H1 (cell line): ENCODE measurements at regions not wholly inside any gene's neighbourhood (a gene's known extent, or its start where the extent isn't known, plus 50 kb on each side); places are given as distances from the start of the nearest gene placed in this dataset.

Experiments used
- CTCF ChIA-PET: fragments of 300-600 bp; sonication (Branson Sonifier 250); formaldehyde crosslinking; loops from one replicate; lab custom pipeline; 2021; ENCODE audit not compliant: partially characterized antibody; lab: Charles Lee
- POLR2A ChIA-PET: fragments of 300-600 bp; sonication (Branson Sonifier 250); formaldehyde crosslinking; loops from one replicate; lab custom pipeline; 2021; ENCODE audit warnings: inconsistent platforms; ENCODE audit not compliant: partially characterized antibody; lab: Charles Lee
- DNase-seq, 2 experiments: peaks; one replicate each; pipeline versions ENCODE4 v3.0.0 to v3.0.0-alpha.2; 2010 to 2022; ENCODE audit warnings: low spot score in 2 of 2, low read depth in 1 of 2, mixed read lengths in 1 of 2
- FAIRE-seq: peaks from 2 replicates; lab custom pipeline; 2011; peaks lifted over from hg19 to GRCh38; lab: Jason Lieb, UNC
- H2AFZ ChIP-seq: 2 replicates; pipeline ENCODE4 v1.8.1; 2012; ENCODE audit warnings: low read length, inconsistent platforms
- H2AK5ac ChIP-seq: 2 replicates; pipeline ENCODE4 v1.6.1; 2013; ENCODE audit warnings: low read depth, low read length
- H2BK120ac ChIP-seq: replicated peaks from 2 replicates; pipeline ENCODE3; 2013; ENCODE audit warnings: low read depth, low read length, inconsistent platforms
- H2BK12ac ChIP-seq: 2 replicates; pipeline ENCODE4 v1.6.1; 2013; ENCODE audit warnings: low read depth, low read length
- H2BK15ac ChIP-seq: 2 replicates; pipeline ENCODE4 v1.6.1; 2013; ENCODE audit warnings: low read length
- H2BK20ac ChIP-seq: 2 replicates; pipeline ENCODE4 v1.6.1; 2013; ENCODE audit warnings: low read length
- H2BK5ac ChIP-seq: 2 replicates; pipeline ENCODE4 v1.6.1; 2013; ENCODE audit warnings: low read depth, low read length
- H3K14ac ChIP-seq: 2 replicates; pipeline ENCODE4 v1.6.1; 2013; ENCODE audit warnings: inconsistent platforms; ENCODE audit not compliant: insufficient read length
- H3K18ac ChIP-seq: 2 replicates; pipeline ENCODE4 v1.6.1; 2013; ENCODE audit warnings: low read length; ENCODE audit errors: extremely low read depth
- H3K23ac ChIP-seq: 2 replicates; pipeline ENCODE4 v1.6.1; 2013; ENCODE audit warnings: inconsistent platforms; ENCODE audit not compliant: insufficient read length
- H3K23me2 ChIP-seq: 2 replicates; pipeline ENCODE4 v1.6.1; 2013; ENCODE audit warnings: low read depth, low read length
- H3K27ac ChIP-seq: 2 replicates; pipeline ENCODE4 v1.6.1; 2011; ENCODE audit warnings: low read depth, low read length, inconsistent platforms
- H3K27me3 ChIP-seq, 4 experiments: replicated peaks in 1 of 4; 1 replicate in 1 of 4; 2 replicates in 3 of 4; pipeline versions ENCODE4 v1.6.1 to v1.8.1; 2011 to 2013; ENCODE audit warnings: low read length in 3 of 4, mild to moderate bottlenecking in 3 of 4, inconsistent platforms in 2 of 4, mixed read lengths in 2 of 4, moderate library complexity in 1 of 4; ENCODE audit not compliant: control insufficient read depth in 3 of 4, insufficient read depth in 3 of 4; ENCODE audit errors: extremely low read depth in 1 of 4
- H3K36me3 ChIP-seq, 4 experiments: 2 replicates each; pipeline versions ENCODE4 v1.6.1 to v1.8.1; 2011 to 2013; ENCODE audit warnings: mild to moderate bottlenecking in 4 of 4, low read length in 3 of 4, moderate library complexity in 2 of 4, control low read depth in 1 of 4, inconsistent platforms in 1 of 4; ENCODE audit not compliant: insufficient read depth in 4 of 4, control insufficient read depth in 2 of 4
- H3K4ac ChIP-seq: replicated peaks from 2 replicates; pipeline ENCODE3; 2013; ENCODE audit warnings: low read length, low read depth, mixed read lengths, inconsistent platforms; ENCODE audit not compliant: insufficient read length
- H3K4me1 ChIP-seq, 4 experiments: replicated peaks in 1 of 4; 1 replicate in 1 of 4; 2 replicates in 3 of 4; pipeline versions ENCODE4 v1.6.1 to v1.8.1; 2011 to 2013; ENCODE audit warnings: low read length in 3 of 4, inconsistent platforms in 2 of 4, mixed read lengths in 1 of 4; ENCODE audit not compliant: insufficient read depth in 4 of 4, control insufficient read depth in 3 of 4
- H3K4me2 ChIP-seq, 2 experiments: 2 replicates each; pipeline versions ENCODE4 v1.6.1 to v1.8.1; 2011 to 2013; ENCODE audit warnings: low read depth in 2 of 2, low read length in 2 of 2, control low read depth in 1 of 2, inconsistent platforms in 1 of 2, mild to moderate bottlenecking in 1 of 2; ENCODE audit not compliant: insufficient read depth in 1 of 2
- H3K4me3 ChIP-seq, 4 experiments: fragments of 200-600, 300-600 bp in 1 of 4; sonication (generic), shearing (Covaris generic), sonication (Bioruptor Twin) in 1 of 4; 2 replicates each; pipeline versions ENCODE4 v1.5.1 to v1.8.1; 2011 to 2016; ENCODE audit warnings: low read length in 4 of 4, low read depth in 3 of 4, control low read depth in 2 of 4, inconsistent platforms in 2 of 4, mild to moderate bottlenecking in 2 of 4, mixed read lengths in 1 of 4, moderate library complexity in 1 of 4; ENCODE audit not compliant: insufficient read depth in 2 of 4; ENCODE audit errors: extremely low read depth in 1 of 4
- H3K56ac ChIP-seq: replicated peaks from 2 replicates; pipeline ENCODE3; 2013; ENCODE audit warnings: low read depth, mild to moderate bottlenecking, mixed read lengths, low read length, inconsistent platforms; ENCODE audit not compliant: insufficient read length
- H3K79me1 ChIP-seq: 2 replicates; pipeline ENCODE4 v1.6.1; 2013; ENCODE audit warnings: low read depth, low read length, control low read depth
- H3K79me2 ChIP-seq, 2 experiments: 2 replicates each; pipeline versions ENCODE4 v1.6.1 to v1.8.1; 2012 to 2013; ENCODE audit warnings: low read length in 2 of 2, mild to moderate bottlenecking in 2 of 2, inconsistent platforms in 1 of 2; ENCODE audit not compliant: insufficient read depth in 2 of 2, control insufficient read depth in 1 of 2
- H3K9ac ChIP-seq, 4 experiments: replicated peaks in 1 of 4; 1 replicate in 1 of 4; 2 replicates in 3 of 4; pipeline versions ENCODE4 v1.6.1 to v1.8.1; 2011 to 2013; ENCODE audit warnings: low read depth in 3 of 4, low read length in 3 of 4, control low read depth in 2 of 4, mild to moderate bottlenecking in 2 of 4, moderate library complexity in 2 of 4, inconsistent platforms in 1 of 4; ENCODE audit errors: extremely low read depth in 1 of 4
- H3K9me3 ChIP-seq, 2 experiments: 2 replicates each; pipeline versions ENCODE4 v1.6.1 to v1.8.1; 2012 to 2013; ENCODE audit warnings: mild to moderate bottlenecking in 2 of 2, moderate library complexity in 2 of 2, control low read depth in 1 of 2, inconsistent platforms in 1 of 2, low read depth in 1 of 2, low read length in 1 of 2, mixed read lengths in 1 of 2; ENCODE audit not compliant: insufficient read depth in 2 of 2
- H4K20me1 ChIP-seq, 2 experiments: replicated peaks in 1 of 2; 2 replicates each; pipeline versions ENCODE3 to v1.8.1; 2011 to 2013; ENCODE audit warnings: inconsistent platforms in 2 of 2, low read length in 2 of 2, mild to moderate bottlenecking in 1 of 2; ENCODE audit not compliant: insufficient read depth in 2 of 2, control insufficient read depth in 1 of 2
- H4K5ac ChIP-seq: 2 replicates; pipeline ENCODE4 v1.6.1; 2013; ENCODE audit warnings: low read length, low read depth, mixed read lengths, inconsistent platforms; ENCODE audit not compliant: insufficient read length
- H4K8ac ChIP-seq: 2 replicates; pipeline ENCODE4 v1.8.0; 2013; ENCODE audit warnings: mild to moderate bottlenecking, moderate library complexity, low read length, inconsistent platforms; ENCODE audit not compliant: insufficient read depth; ENCODE audit errors: extremely low read depth
- H4K91ac ChIP-seq: replicated peaks from 2 replicates; pipeline ENCODE3; 2013; ENCODE audit warnings: low read length, mixed read lengths, inconsistent platforms; ENCODE audit not compliant: insufficient read length
- ASH2L ChIP-seq: fragments of 200-600, 300-600 bp; sonication (generic); IDR thresholded peaks from one replicate; pipeline ENCODE4 v1.7.1; 2017; ENCODE audit warnings: low read length
- BRCA1 ChIP-seq: IDR thresholded peaks from 2 replicates; pipeline ENCODE4 v1.6.1; 2012; ENCODE audit warnings: low read depth, low read length, improper control_type of control experiment
- KDM1A ChIP-seq: fragments of 200-600, 300-600 bp; sonication (generic); IDR thresholded peaks from 2 replicates; pipeline ENCODE4 v1.7.1; 2016; ENCODE audit warnings: mild to moderate bottlenecking, low read length, borderline replicate concordance
- PHF8 ChIP-seq: fragments of 200-600 bp; sonication (generic); conservative IDR thresholded peaks from 2 replicates; pipeline ENCODE4 v1.7.1; 2012; ENCODE audit warnings: low read depth, mild to moderate bottlenecking, inconsistent platforms, low read length, moderate library complexity
- POLR2A ChIP-seq, 2 experiments: IDR thresholded peaks; 1 replicate in 1 of 2; 2 replicates in 1 of 2; pipeline ENCODE4 v1.6.1; 2011; ENCODE audit warnings: low read depth in 2 of 2, low read length in 2 of 2, mild to moderate bottlenecking in 2 of 2; ENCODE audit errors: control extremely low read depth in 1 of 2
- SAP30 ChIP-seq: fragments of 300-600 bp; sonication (generic); IDR thresholded peaks from 2 replicates; pipeline ENCODE4 v1.7.1; 2012; ENCODE audit warnings: low read length, moderate library complexity, mild to moderate bottlenecking, inconsistent platforms; ENCODE audit not compliant: insufficient read depth, insufficient replicate concordance
- SIN3A ChIP-seq, 2 experiments: IDR thresholded peaks in 1 of 2; conservative IDR thresholded peaks in 1 of 2; 2 replicates each; pipeline ENCODE4 v1.6.1; 2011 to 2012; ENCODE audit warnings: low read length in 2 of 2, improper control_type of control experiment in 1 of 2, low read depth in 1 of 2, mild to moderate bottlenecking in 1 of 2
- TEAD4 ChIP-seq: IDR thresholded peaks from 2 replicates; pipeline ENCODE4 v1.6.1; 2012; ENCODE audit warnings: low read depth, low read length, inconsistent platforms, mixed read lengths
- YY1 ChIP-seq: IDR thresholded peaks from 2 replicates; pipeline ENCODE4 v1.6.1; 2011; ENCODE audit warnings: low read depth, mild to moderate bottlenecking, low read length
- ZNF274 ChIP-seq: IDR thresholded peaks from 2 replicates; pipeline ENCODE4 v1.7.0; 2012; ENCODE audit warnings: low read length, borderline replicate concordance; ENCODE audit errors: extremely low read depth
- WGBS, 2 experiments: shearing (Covaris generic) in 1 of 2; methylation state at CpG; one replicate each; pipeline versions ENCODE4 v1.1.6 to v1.1.7; 2013 to 2015; ENCODE audit warnings: low lambda C conversion rate in 2 of 2, mixed read lengths in 2 of 2, inconsistent platforms in 1 of 2, low coverage in 1 of 2, missing lambda C conversion rate in 1 of 2; ENCODE audit not compliant: insufficient replicate concordance in 2 of 2, insufficient coverage in 1 of 2, insufficient read length in 1 of 2; ENCODE audit errors: extremely low coverage in 1 of 2, missing lambda C conversion rate in 1 of 2; 5-methylcytosine and 5-hydroxymethylcytosine counted together

DNA sequence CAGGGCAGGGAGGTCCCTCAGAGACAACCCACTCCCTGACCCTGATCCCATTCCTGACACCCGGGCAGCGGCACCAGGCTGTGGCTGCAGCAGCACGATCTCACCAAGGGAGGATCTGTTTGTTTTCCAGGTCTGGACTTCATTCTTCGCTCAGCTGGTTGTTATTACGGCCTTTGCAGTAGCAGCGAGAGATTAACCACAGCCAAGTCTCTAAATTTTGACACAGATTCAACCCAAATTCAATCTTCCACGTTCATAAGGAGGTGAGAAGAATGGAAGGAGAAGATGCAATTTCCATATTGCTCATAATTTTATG lies 91.1 kb upstream of the THBS2 start:
- ChIA-PET POLR2A (no interaction called here), CTCF (no interaction called here)
- WGBS, 2 experiments = 89% methylated on average over 7 of the region's 7 CpGs; no CpG with 5 or more reads in 1 of the 2 experiments
- Histone ChIP-seq H4K20me1 (no peaks in the 10 kb centered on the region), H3K18ac (no peak overlapping the region), H4K8ac (peak overlapping the region; percentile 39; the same call in 1 of the 2 replicates), H3K4me1 (no peaks in the 10 kb centered on the region), H3K4me2 (no peak overlapping the region), H3K56ac (no peak overlapping the region), H3K23ac (no peak overlapping the region), H2AK5ac (no peak overlapping the region), H3K9ac (no peak overlapping the region), H2BK5ac (no peak overlapping the region), H3K27me3 (no peaks in the 10 kb centered on the region), H4K5ac (no peak overlapping the region), H3K27ac (no peak overlapping the region), H3K14ac (no peak overlapping the region), H4K91ac (no peak overlapping the region), H2BK15ac (no peak overlapping the region), H3K9me3 (no peaks in the 10 kb centered on the region; a peak in 1 of 4 replicates), H3K79me1 (no peaks in the 10 kb centered on the region), H3K4ac (no peak overlapping the region), H2BK120ac (no peak overlapping the region), H3K79me2 (no peaks in the 10 kb centered on the region), H2AFZ (no peak overlapping the region), H3K4me3 (no peak overlapping the region), H3K36me3 (no peaks in the 10 kb centered on the region), H3K23me2 (no peaks in the 10 kb centered on the region), H2BK12ac (no peak overlapping the region), H2BK20ac (no peak overlapping the region)
- DNase-seq (no peak), FAIRE-seq (no peak)
- TF ChIP-seq KDM1A = no peak
- no peak for TF ChIP-seq TEAD4
- TF ChIP-seq SAP30 = no peak
- TF ChIP-seq ZNF274 = no peak
- no peak for TF ChIP-seq POLR2A (IDR thresholded peaks at IDR 0.05; ENCODE audit: control extremely low read depth in 1 of 2, low read depth in 2 of 2, low read length in 2 of 2)
- TF ChIP-seq YY1 = no peak
- TF ChIP-seq PHF8 = no peak
- no peak for TF ChIP-seq ASH2L
- TF ChIP-seq SIN3A (conservative IDR thresholded peaks at IDR 0.05 in 1 of 2, IDR thresholded peaks at IDR 0.05 in 1 of 2; ENCODE audit: low read depth in 1 of 2, low read length in 2 of 2) = no peak
- no peak for TF ChIP-seq BRCA1
